Small intestine (tissue), 7 donors: ENCODE measurements at regions not wholly inside any gene's neighbourhood (a gene's known extent, or its start where the extent isn't known, plus 50 kb on each side); places are given as distances from the start of the nearest gene placed in this dataset.

Source experiments
- DNase-seq, 2 donors: peaks; one replicate each; pipeline versions ENCODE4 v3.0.0 to v3.0.0-alpha.2; 2013
- FAIRE-seq: peaks from 2 replicates; lab custom pipeline; 2012; peaks lifted over from hg19 to GRCh38; lab: Jason Lieb, UNC
- H3K27ac ChIP-seq, 3 donors: one replicate each; pipeline ENCODE4 v1.5.1; 2013; ENCODE audit warnings: low read length in 2 of 3, mild to moderate bottlenecking in 2 of 3, control low read depth in 1 of 3, inconsistent platforms in 1 of 3, low read depth in 1 of 3, moderate library complexity in 1 of 3
- H3K27me3 ChIP-seq, 3 donors: one replicate each; pipeline ENCODE4 v1.6.1; 2013; ENCODE audit warnings: low read length in 3 of 3, inconsistent platforms in 1 of 3; ENCODE audit not compliant: control insufficient read depth in 3 of 3, insufficient read depth in 3 of 3
- H3K36me3 ChIP-seq, 3 donors: one replicate each; pipeline ENCODE4 v1.6.1; 2013; ENCODE audit warnings: low read length in 3 of 3, inconsistent platforms in 1 of 3, low read depth in 1 of 3, mild to moderate bottlenecking in 1 of 3, moderate library complexity in 1 of 3; ENCODE audit not compliant: control insufficient read depth in 3 of 3, insufficient read depth in 2 of 3
- H3K4me1 ChIP-seq, 3 donors: one replicate each; pipeline ENCODE4 v1.6.1; 2013; ENCODE audit warnings: low read length in 2 of 3, inconsistent platforms in 1 of 3, low read depth in 1 of 3, mild to moderate bottlenecking in 1 of 3, moderate library complexity in 1 of 3; ENCODE audit not compliant: control insufficient read depth in 3 of 3, insufficient read depth in 2 of 3
- H3K4me3 ChIP-seq, 3 donors: one replicate each; pipeline ENCODE4 v1.5.1; 2013; ENCODE audit warnings: low read length in 3 of 3, control low read depth in 1 of 3, inconsistent platforms in 1 of 3, low read depth in 1 of 3, mild to moderate bottlenecking in 1 of 3, moderate library complexity in 1 of 3
- H3K9me3 ChIP-seq, 2 donors: one replicate each; pipeline ENCODE4 v1.6.1; 2013; ENCODE audit warnings: low read depth in 1 of 2, low read length in 1 of 2; ENCODE audit not compliant: control insufficient read depth in 2 of 2, insufficient read depth in 1 of 2
- WGBS, 3 donors: extraction: QIAGEN DNeasy Blood & Tissue Kit; methylation state at CpG; one replicate each; pipeline ENCODE4 v1.1.7; 2013; 5-methylcytosine and 5-hydroxymethylcytosine counted together
- donor health status: healthy with polysubstance abuse.
- donor health status: control.
- donor health status: control.
- donor health status: Bipolar disorder and iron deficiency.
- donor health status: healthy.

GRCh38 chr3:137469263-137469662 is 294.9 kb upstream of the SOX14 start:
- DNase-seq (no peak), FAIRE-seq (no peak)
- H3K27me3 ChIP-seq: no peaks in the 10 kb centered on the region
- H3K9me3 ChIP-seq: no peaks in the 10 kb centered on the region
- H3K27ac ChIP-seq: no peak overlapping the region
- no peaks in the 10 kb centered on the region for H3K4me1 ChIP-seq
- no peak overlapping the region for H3K4me3 ChIP-seq
- H3K36me3 ChIP-seq: no peaks in the 10 kb centered on the region

GRCh38 chr3:137471130-137471529 is 293.0 kb upstream of the SOX14 start:
- 70 to 82% (median 75%) methylated on average over 4 of the region's 4 CpGs for WGBS, 3 donors
- Histone ChIP-seq H3K27ac (no peak overlapping the region), H3K4me3 (no peak overlapping the region), H3K4me1 (no peaks in the 10 kb centered on the region), H3K27me3 (no peaks in the 10 kb centered on the region), H3K36me3 (no peaks in the 10 kb centered on the region), H3K9me3 (no peaks in the 10 kb centered on the region)
- DNase-seq (no peak), FAIRE-seq (no peak)

GRCh38 chr3:137471558-137472204 is 292.4 kb upstream of the SOX14 start:
- H3K4me3 ChIP-seq: no peak overlapping the region
- H3K9me3 ChIP-seq: no peaks in the 10 kb centered on the region
- DNase-seq: no peak
- H3K36me3 ChIP-seq: no peaks in the 10 kb centered on the region
- no peaks in the 10 kb centered on the region for H3K27me3 ChIP-seq
- 59 to 85% (median 68%) methylated on average over 5 of the region's 5 CpGs for WGBS, 3 donors
- FAIRE-seq: no peak
- no peak overlapping the region for H3K27ac ChIP-seq
- H3K4me1 ChIP-seq: no peaks in the 10 kb centered on the region

- H3K4me3 ChIP-seq: no peak overlapping the region
- no peaks in the 10 kb centered on the region for H3K27me3 ChIP-seq
- no peaks in the 10 kb centered on the region for H3K4me1 ChIP-seq
- 35 to 43% (median 39%) methylated on average over 6 of the region's 6 CpGs for WGBS, 3 donors
- H3K9me3 ChIP-seq: no peaks in the 10 kb centered on the region
- H3K27ac ChIP-seq: no peak overlapping the region
- DNase-seq (no peak), FAIRE-seq (no peak)
- no peaks in the 10 kb centered on the region for H3K36me3 ChIP-seq
Observed at GRCh38 chr3:137477614-137478013, 286.5 kb upstream of the SOX14 start.

- H3K27ac ChIP-seq: no peak overlapping the region
- H3K27me3 ChIP-seq: no peaks in the 10 kb centered on the region
- H3K9me3 ChIP-seq: no peaks in the 10 kb centered on the region
- no peak for FAIRE-seq
- H3K4me1 ChIP-seq: no peaks in the 10 kb centered on the region
- H3K36me3 ChIP-seq: no peaks in the 10 kb centered on the region
- DNase-seq: no peak
- no peak overlapping the region for H3K4me3 ChIP-seq
- 36 to 56% (median 46%) methylated on average over 29 of the region's 29 CpGs for WGBS, 3 donors
Observed at GRCh38 chr3:137509354-137510045, 254.6 kb upstream of the SOX14 start.

GRCh38 chr3:137511655-137512054 is 252.5 kb upstream of the SOX14 start:
- Histone ChIP-seq H3K4me1 (no peaks in the 10 kb centered on the region), H3K9me3 (no peaks in the 10 kb centered on the region), H3K27me3 (no peaks in the 10 kb centered on the region), H3K36me3 (no peaks in the 10 kb centered on the region), H3K27ac (no peak overlapping the region), H3K4me3 (no peak overlapping the region)
- FAIRE-seq: no peak
- no peak for DNase-seq
- WGBS, 3 donors: 63 to 87% (median 70%) methylated on average over 1 of the region's 1 CpG

GRCh38 chr3:137514853-137515252 is 249.3 kb upstream of the SOX14 start:
- no peaks in the 10 kb centered on the region for H3K4me1 ChIP-seq
- H3K27ac ChIP-seq: no peak overlapping the region
- H3K4me3 ChIP-seq: no peak overlapping the region
- H3K36me3 ChIP-seq: no peaks in the 10 kb centered on the region
- DNase-seq (no peak), FAIRE-seq (no peak)
- H3K27me3 ChIP-seq: no peaks in the 10 kb centered on the region
- WGBS, 3 donors: 28 to 56% (median 53%) methylated on average over 2 of the region's 2 CpGs
- no peaks in the 10 kb centered on the region for H3K9me3 ChIP-seq

GRCh38 chr3:137519602-137520001 is 244.5 kb upstream of the SOX14 start:
- H3K36me3 ChIP-seq: no peaks in the 10 kb centered on the region
- H3K27me3 ChIP-seq: no peaks in the 10 kb centered on the region
- H3K9me3 ChIP-seq: no peaks in the 10 kb centered on the region
- 45 to 60% (median 54%) methylated on average over 5 of the region's 5 CpGs for WGBS, 3 donors
- FAIRE-seq (no peak), DNase-seq (no peak)
- H3K27ac ChIP-seq: no peak overlapping the region
- no peak overlapping the region for H3K4me3 ChIP-seq
- no peaks in the 10 kb centered on the region for H3K4me1 ChIP-seq

GRCh38 chr3:137524751-137525150 is 239.4 kb upstream of the SOX14 start:
- FAIRE-seq: no peak
- no peak overlapping the region for H3K27ac ChIP-seq
- H3K27me3 ChIP-seq: no peaks in the 10 kb centered on the region
- no peak for DNase-seq
- WGBS, 3 donors: 68 to 88% (median 72%) methylated on average over 1 of the region's 1 CpG
- no peak overlapping the region for H3K4me3 ChIP-seq
- H3K9me3 ChIP-seq: no peaks in the 10 kb centered on the region
- H3K36me3 ChIP-seq: no peaks in the 10 kb centered on the region
- H3K4me1 ChIP-seq: no peaks in the 10 kb centered on the region
